ENCODE measurements at regions not wholly inside any gene's neighbourhood (a gene's known extent, or its start where the extent isn't known, plus 50 kb on each side); places are given as distances from the start of the nearest gene placed in this dataset.
A peak's percentile ranks its signal among the peaks of the same experiment; 100 is the strongest.
"Not testable (repeated sequence)": the region's sequence is repeated elsewhere in the genome, so short reads cannot be mapped to it uniquely, and the experiment has no call there.

- DNase-seq: not testable (repeated sequence)
These were observed 210.3 kb downstream of the RTP5 start for GRCh38 chr2:242079792-242080191.

GRCh38 chr2:242080575-242081214 lies 211.2 kb downstream of the RTP5 start:
- DNase-seq: not testable (repeated sequence)

- not testable (repeated sequence) for DNase-seq
These were observed 214.5 kb downstream of the RTP5 start for GRCh38 chr2:242084034-242084433.

- DNase-seq: not testable (repeated sequence)
These were observed 215.6 kb downstream of the RTP5 start for GRCh38 chr2:242085024-242085674.

GRCh38 chr2:242085941-242086621 lies 216.6 kb downstream of the RTP5 start:
- peak; percentile 32 for DNase-seq

- DNase-seq: not testable (repeated sequence)
These were observed 218.5 kb downstream of the RTP5 start for GRCh38 chr2:242088044-242088443.

GRCh38 chr2:242088471-242089212 lies 219.1 kb downstream of the RTP5 start:
- peak; percentile 94 for DNase-seq

- not testable (repeated sequence) for DNase-seq
These were observed 219.7 kb downstream of the RTP5 start for GRCh38 chr2:242089213-242089549.

GRCh38 chr2:242097278-242097677 lies 227.7 kb downstream of the RTP5 start:
- not testable (repeated sequence) for DNase-seq

- no peak for DNase-seq
These were observed 228.5 kb downstream of the RTP5 start for GRCh38 chr2:242098034-242098433.

GRCh38 chr2:242098445-242099128 lies 229.1 kb downstream of the RTP5 start:
- no peak for DNase-seq

GRCh38 chr2:242103093-242103492 lies 233.6 kb downstream of the RTP5 start:
- DNase-seq: not testable (repeated sequence)

- DNase-seq: not testable (repeated sequence)
These were observed 234.8 kb downstream of the RTP5 start for GRCh38 chr2:242104202-242104956.

GRCh38 chr2:242107065-242107464 lies 237.5 kb downstream of the RTP5 start:
- not testable (repeated sequence) for DNase-seq

GRCh38 chr2:242108797-242109500 lies 239.4 kb downstream of the RTP5 start:
- not testable (repeated sequence) for DNase-seq

GRCh38 chr2:242109819-242110218 lies 240.3 kb downstream of the RTP5 start:
- not testable (repeated sequence) for DNase-seq

- DNase-seq: not testable (repeated sequence)
These were observed 242.4 kb downstream of the RTP5 start for GRCh38 chr2:242111954-242112353.

GRCh38 chr2:242113492-242113891 lies 244.0 kb downstream of the RTP5 start:
- DNase-seq: not testable (repeated sequence)

- not testable (repeated sequence) for DNase-seq
These were observed 247.1 kb downstream of the RTP5 start for GRCh38 chr2:242116676-242117075.

GRCh38 chr2:242117305-242117704 lies 247.8 kb downstream of the RTP5 start:
- not testable (repeated sequence) for DNase-seq

- DNase-seq: not testable (repeated sequence)
These were observed 250.2 kb downstream of the RTP5 start for GRCh38 chr2:242119682-242120081.

Measured in CD4-positive, alpha-beta T cell treated with Interleukin-10 for 1 hour (primary cell).